ENCODE measurements at regions not wholly inside any gene's neighbourhood (a gene's known extent, or its start where the extent isn't known, plus 50 kb on each side); places are given as distances from the start of the nearest gene placed in this dataset.

DNA sequence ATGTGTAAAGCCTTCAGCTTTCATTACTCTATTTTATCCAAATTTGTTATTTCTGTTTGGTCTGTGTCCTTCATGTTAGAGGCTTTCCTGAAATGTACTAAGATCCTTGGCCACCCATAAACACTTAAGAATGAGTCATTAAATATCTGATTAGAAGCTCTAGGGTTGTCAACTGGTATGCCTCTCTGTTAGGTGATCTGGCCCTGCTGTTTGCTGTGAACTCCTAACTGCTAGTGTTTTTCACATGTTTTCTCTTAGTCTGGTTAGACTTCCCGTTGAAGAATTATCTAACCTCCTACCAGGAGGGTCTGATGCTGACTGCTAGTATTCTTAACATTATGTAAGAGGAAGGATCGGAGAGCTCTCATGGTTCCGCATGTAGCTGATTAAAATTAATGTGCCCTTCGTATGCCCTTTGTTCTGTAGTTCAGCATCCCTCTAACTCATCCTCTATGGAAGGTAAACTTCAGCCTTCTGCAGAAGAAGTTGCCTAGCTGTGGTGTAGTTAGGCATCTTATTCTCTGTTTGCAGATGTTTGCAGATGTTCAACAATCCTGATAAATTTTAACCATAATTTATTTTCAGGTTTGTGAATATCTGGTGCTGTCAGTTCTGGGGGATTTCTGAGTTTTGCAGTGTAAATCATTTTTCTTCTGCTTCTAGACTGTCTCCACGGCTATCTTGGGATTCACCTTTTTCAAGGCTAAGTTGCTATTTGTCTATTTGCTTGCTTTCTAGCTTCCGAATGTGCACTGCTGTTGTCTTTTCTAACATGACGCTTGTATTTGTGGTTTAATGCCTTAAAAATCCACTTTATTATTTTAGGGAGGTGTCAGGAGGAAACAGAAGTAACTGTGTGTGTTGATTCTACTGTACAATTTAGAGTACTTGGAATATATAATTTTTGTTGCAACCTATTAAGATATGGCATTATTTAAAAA is 207.2 kb upstream of the SPRY2 start:
- Histone ChIP-seq H4K20me1 (ENCODE audit: insufficient read depth) (no peaks in the 10 kb centered on the region), H3K4me2 (ENCODE audit: low read length) (no peak overlapping the region), H3K4me3 (ENCODE audit: low read length) (no peak overlapping the region), H3K36me3 (ENCODE audit: insufficient read depth, low read length) (no peaks in the 10 kb centered on the region), H3K9me2 (ENCODE audit: insufficient read depth, low read length) (no peaks in the 10 kb centered on the region), H3K79me2 (replicated peaks; ENCODE audit: insufficient read depth, low read length) (no peaks in the 10 kb centered on the region), H3K27me3 (ENCODE audit: insufficient read depth, low read depth, low read length) (no peaks in the 10 kb centered on the region), H3K9ac (ENCODE audit: low read length) (no peak overlapping the region), H3F3A (ENCODE audit: insufficient read depth, low read length, poor library complexity, severe bottlenecking) (no peaks in the 10 kb centered on the region), H3K27ac (ENCODE audit: low read length) (no peak overlapping the region), H2AFZ (ENCODE audit: low read depth, low read length) (no peak overlapping the region), H3K9me3 (ENCODE audit: low read length) (no peaks in the 10 kb centered on the region)
- TF ChIP-seq MXI1 (conservative IDR thresholded peaks at IDR 0.05; ENCODE audit: poor library complexity, severe bottlenecking) (no peak), SMC3 (conservative IDR thresholded peaks at IDR 0.05; ENCODE audit: poor library complexity) (no peak), EP300 (conservative IDR thresholded peaks at IDR 0.05; ENCODE audit: poor library complexity, severe bottlenecking) (no peak), CTCF (IDR thresholded peaks at IDR 0.05; ENCODE audit: poor library complexity, severe bottlenecking) (no peak), RAD21 (conservative IDR thresholded peaks at IDR 0.05) (no peak), POLR2AphosphoS5 (IDR thresholded peaks at IDR 0.05) (no peak), EZH2 (IDR thresholded peaks at IDR 0.05; ENCODE audit: borderline replicate concordance, insufficient read depth, low read length, poor library complexity, severe bottlenecking) (no peak)

DNA sequence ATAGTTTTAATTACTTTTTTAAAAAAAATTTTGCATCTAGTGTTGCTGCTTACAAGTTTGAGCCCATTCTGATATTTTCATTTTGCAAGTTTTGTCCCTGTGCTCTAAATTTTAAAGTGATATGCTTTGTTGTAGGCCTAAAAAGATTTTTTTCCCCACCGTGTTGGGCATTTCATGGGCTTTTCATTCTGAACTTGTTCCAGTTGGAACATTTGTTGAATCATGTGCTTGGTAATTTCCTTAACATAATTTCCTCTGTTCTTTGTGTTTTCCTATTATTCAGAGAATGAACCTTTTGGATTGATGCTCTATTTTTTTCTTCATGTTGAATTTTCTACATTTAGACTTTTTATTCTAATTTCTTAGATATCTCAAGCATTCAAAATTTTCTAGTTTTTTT is 206.4 kb upstream of the SPRY2 start:
- Histone ChIP-seq H2AFZ (ENCODE audit: low read depth, low read length) (no peak overlapping the region), H3K4me3 (ENCODE audit: low read length) (no peak overlapping the region), H3K36me3 (ENCODE audit: insufficient read depth, low read length) (no peaks in the 10 kb centered on the region), H3K4me2 (ENCODE audit: low read length) (no peak overlapping the region), H3K9me3 (ENCODE audit: low read length) (no peaks in the 10 kb centered on the region), H3F3A (ENCODE audit: insufficient read depth, low read length, poor library complexity, severe bottlenecking) (no peaks in the 10 kb centered on the region), H3K9me2 (ENCODE audit: insufficient read depth, low read length) (no peaks in the 10 kb centered on the region), H3K79me2 (replicated peaks; ENCODE audit: insufficient read depth, low read length) (no peaks in the 10 kb centered on the region), H3K27me3 (ENCODE audit: insufficient read depth, low read depth, low read length) (no peaks in the 10 kb centered on the region), H3K27ac (ENCODE audit: low read length) (no peak overlapping the region), H4K20me1 (ENCODE audit: insufficient read depth) (no peaks in the 10 kb centered on the region), H3K9ac (ENCODE audit: low read length) (no peak overlapping the region)
- TF ChIP-seq TAF1 (IDR thresholded peaks at IDR 0.05; ENCODE audit: low read depth) (no peak), MXI1 (conservative IDR thresholded peaks at IDR 0.05; ENCODE audit: poor library complexity, severe bottlenecking) (no peak), RAD21 (conservative IDR thresholded peaks at IDR 0.05) (no peak), EZH2 (IDR thresholded peaks at IDR 0.05; ENCODE audit: borderline replicate concordance, insufficient read depth, low read length, poor library complexity, severe bottlenecking) (no peak), EP300 (conservative IDR thresholded peaks at IDR 0.05; ENCODE audit: poor library complexity, severe bottlenecking) (no peak), SMC3 (conservative IDR thresholded peaks at IDR 0.05; ENCODE audit: poor library complexity) (no peak), POLR2AphosphoS5 (IDR thresholded peaks at IDR 0.05) (no peak)

DNA sequence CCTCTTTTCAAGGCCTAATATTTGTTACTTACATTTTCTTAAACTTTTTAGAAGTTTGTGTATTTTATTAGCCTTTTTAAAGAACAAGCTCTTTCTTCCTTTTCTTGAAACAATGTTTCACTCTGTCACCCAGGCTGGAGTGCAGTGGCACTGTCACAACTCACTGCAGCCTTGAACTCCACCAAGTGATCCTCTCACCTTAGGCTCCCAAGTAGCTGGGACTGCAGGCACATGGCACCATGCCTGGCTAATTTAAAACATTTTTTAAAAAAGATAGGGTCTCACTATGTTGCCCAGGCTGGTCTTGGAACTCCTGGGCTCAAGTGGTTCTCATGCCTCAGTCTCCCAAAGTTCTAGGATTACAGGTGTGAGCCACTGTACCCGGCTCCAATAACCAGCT is 192.2 kb upstream of the SPRY2 start:
- no peak overlapping the region for H3K4me3 ChIP-seq (ENCODE audit: low read length)
- H3F3A ChIP-seq (ENCODE audit: insufficient read depth, low read length, poor library complexity, severe bottlenecking): no peaks in the 10 kb centered on the region
- H3K27ac ChIP-seq (ENCODE audit: low read length): no peak overlapping the region
- no peaks in the 10 kb centered on the region for H3K9me2 ChIP-seq (ENCODE audit: insufficient read depth, low read length)
- no peak overlapping the region for H3K4me2 ChIP-seq (ENCODE audit: low read length)
- H3K79me2 ChIP-seq (replicated peaks; ENCODE audit: insufficient read depth, low read length): no peaks in the 10 kb centered on the region
- no peaks in the 10 kb centered on the region for H3K27me3 ChIP-seq (ENCODE audit: insufficient read depth, low read depth, low read length)
- H3K9me3 ChIP-seq (ENCODE audit: low read length): no peaks in the 10 kb centered on the region
- H3K9ac ChIP-seq (ENCODE audit: low read length): no peak overlapping the region
- H2AFZ ChIP-seq (ENCODE audit: low read depth, low read length): no peak overlapping the region
- TF ChIP-seq POLR2AphosphoS5 (IDR thresholded peaks at IDR 0.05): no peak
- no peak for TF ChIP-seq MXI1 (conservative IDR thresholded peaks at IDR 0.05; ENCODE audit: poor library complexity, severe bottlenecking)
- TF ChIP-seq REST (IDR thresholded peaks at IDR 0.05; ENCODE audit: borderline replicate concordance): no peak
- TF ChIP-seq TAF1 (IDR thresholded peaks at IDR 0.05; ENCODE audit: low read depth): no peak
- TF ChIP-seq CTCF (IDR thresholded peaks at IDR 0.05; ENCODE audit: poor library complexity, severe bottlenecking): no peak
- no peak for TF ChIP-seq SMC3 (conservative IDR thresholded peaks at IDR 0.05; ENCODE audit: poor library complexity)
- TF ChIP-seq EZH2 (IDR thresholded peaks at IDR 0.05; ENCODE audit: borderline replicate concordance, insufficient read depth, low read length, poor library complexity, severe bottlenecking): no peak
- H3K36me3 ChIP-seq (ENCODE audit: insufficient read depth, low read length): no peaks in the 10 kb centered on the region
- no peaks in the 10 kb centered on the region for H4K20me1 ChIP-seq (ENCODE audit: insufficient read depth)
